PFSK-1 (cell line): ENCODE measurements at regions not wholly inside any gene's neighbourhood (a gene's known extent, or its start where the extent isn't known, plus 50 kb on each side); places are given as distances from the start of the nearest gene placed in this dataset.

Experiments used
- FOXP2 ChIP-seq: optimal IDR thresholded peaks from 2 replicates; pipeline ENCODE3; 2011; ENCODE audit warnings: borderline replicate concordance, control low read depth, inconsistent platforms; ENCODE audit not compliant: insufficient read depth; ENCODE audit errors: extremely low read length, extremely low read depth
- POLR2AphosphoS5 ChIP-seq: IDR thresholded peaks from 2 replicates; pipeline ENCODE4 v1.6.1; 2012; ENCODE audit warnings: low read depth, mild to moderate bottlenecking, control low read depth, low read length, moderate library complexity
- REST ChIP-seq, 2 experiments: IDR thresholded peaks; 2 replicates each; pipeline versions ENCODE4 v1.6.1 to v1.8.0; 2011 to 2012; ENCODE audit warnings: low read depth in 2 of 2, low read length in 2 of 2, control low read depth in 1 of 2, inconsistent platforms in 1 of 2, mild to moderate bottlenecking in 1 of 2, moderate library complexity in 1 of 2; ENCODE audit not compliant: insufficient read depth in 1 of 2
- SIN3A ChIP-seq: IDR thresholded peaks from 2 replicates; pipeline ENCODE4 v1.6.1; 2012; ENCODE audit warnings: mild to moderate bottlenecking, low read length, moderate library complexity, borderline replicate concordance; ENCODE audit not compliant: insufficient read depth
- TAF1 ChIP-seq: IDR thresholded peaks from 2 replicates; pipeline ENCODE4 v1.6.1; 2012; ENCODE audit warnings: low read length, control low read depth, borderline replicate concordance; ENCODE audit not compliant: insufficient read depth

GRCh38 chr2:144125751-144126150, 394.2 kb downstream of the ZEB2 start:
- TF ChIP-seq POLR2AphosphoS5 (no peak), SIN3A (no peak), FOXP2 (no peak), TAF1 (no peak), REST (IDR thresholded peaks at IDR 0.05; ENCODE audit: insufficient read depth in 1 of 2, low read depth in 2 of 2, low read length in 2 of 2) (no peak)

GRCh38 chr2:144124882-144125281, 395.0 kb downstream of the ZEB2 start:
- TF ChIP-seq TAF1 = no peak

GRCh38 chr2:144120487-144120886, 399.4 kb downstream of the ZEB2 start:
- TF ChIP-seq SIN3A (no peak), FOXP2 (no peak), TAF1 (no peak)

- no peak for TF ChIP-seq FOXP2
Observed at GRCh38 chr2:144117086-144117485, 402.8 kb downstream of the ZEB2 start.

GRCh38 chr2:144115739-144116291, 404.1 kb downstream of the ZEB2 start:
- TF ChIP-seq SIN3A (no peak), TAF1 (no peak), FOXP2 (no peak), REST (IDR thresholded peaks at IDR 0.05; ENCODE audit: insufficient read depth in 1 of 2, low read depth in 2 of 2, low read length in 2 of 2) (no peak), POLR2AphosphoS5 (no peak)

- TF ChIP-seq REST (IDR thresholded peaks at IDR 0.05; ENCODE audit: insufficient read depth in 1 of 2, low read depth in 2 of 2, low read length in 2 of 2) (no peak), TAF1 (no peak), POLR2AphosphoS5 (no peak), SIN3A (no peak), FOXP2 (no peak)
Observed at GRCh38 chr2:144114760-144115159, 405.2 kb downstream of the ZEB2 start.

GRCh38 chr2:144111437-144111836, 408.5 kb downstream of the ZEB2 start:
- TF ChIP-seq REST (IDR thresholded peaks at IDR 0.05; ENCODE audit: insufficient read depth in 1 of 2, low read depth in 2 of 2, low read length in 2 of 2) = peak in 1 of 2 experiments; percentile 76; a peak in 2 of 4 replicates
- TF ChIP-seq FOXP2 = no peak
